SJCRH30 (cell line): ENCODE measurements at regions not wholly inside any gene's neighbourhood (a gene's known extent, or its start where the extent isn't known, plus 50 kb on each side); places are given as distances from the start of the nearest gene placed in this dataset.

ENCODE experiments used
- DNase-seq, 2 experiments: peaks; one replicate each; pipeline ENCODE4 v3.0.0-alpha.2; 2015 to 2020
- H3K27ac ChIP-seq: fragments of 250-450 bp; sonication (Bioruptor Pico); 2 replicates; pipeline ENCODE4 v1.5.1; 2020; ENCODE audit warnings: mild to moderate bottlenecking, moderate library complexity
- H3K27me3 ChIP-seq: fragments of 250-450 bp; sonication (Bioruptor Pico); 2 replicates; pipeline ENCODE4 v1.5.1; 2020; ENCODE audit warnings: mild to moderate bottlenecking, moderate library complexity
- H3K36me3 ChIP-seq: fragments of 250-450 bp; sonication (Bioruptor Pico); 2 replicates; pipeline ENCODE4 v1.5.1; 2020; ENCODE audit warnings: mild to moderate bottlenecking, moderate library complexity
- H3K4me1 ChIP-seq: fragments of 250-450 bp; sonication (Bioruptor Pico); 2 replicates; pipeline ENCODE4 v1.5.1; 2020; ENCODE audit warnings: mild to moderate bottlenecking, moderate library complexity
- H3K4me3 ChIP-seq: fragments of 250-450 bp; sonication (Bioruptor Pico); 2 replicates; pipeline ENCODE4 v1.5.1; 2020; ENCODE audit warnings: mild to moderate bottlenecking, moderate library complexity
- H3K9me3 ChIP-seq: fragments of 250-450 bp; sonication (Bioruptor Pico); replicated peaks from 2 replicates; pipeline ENCODE4 v1.5.1; 2020; ENCODE audit warnings: mild to moderate bottlenecking, moderate library complexity

DNA sequence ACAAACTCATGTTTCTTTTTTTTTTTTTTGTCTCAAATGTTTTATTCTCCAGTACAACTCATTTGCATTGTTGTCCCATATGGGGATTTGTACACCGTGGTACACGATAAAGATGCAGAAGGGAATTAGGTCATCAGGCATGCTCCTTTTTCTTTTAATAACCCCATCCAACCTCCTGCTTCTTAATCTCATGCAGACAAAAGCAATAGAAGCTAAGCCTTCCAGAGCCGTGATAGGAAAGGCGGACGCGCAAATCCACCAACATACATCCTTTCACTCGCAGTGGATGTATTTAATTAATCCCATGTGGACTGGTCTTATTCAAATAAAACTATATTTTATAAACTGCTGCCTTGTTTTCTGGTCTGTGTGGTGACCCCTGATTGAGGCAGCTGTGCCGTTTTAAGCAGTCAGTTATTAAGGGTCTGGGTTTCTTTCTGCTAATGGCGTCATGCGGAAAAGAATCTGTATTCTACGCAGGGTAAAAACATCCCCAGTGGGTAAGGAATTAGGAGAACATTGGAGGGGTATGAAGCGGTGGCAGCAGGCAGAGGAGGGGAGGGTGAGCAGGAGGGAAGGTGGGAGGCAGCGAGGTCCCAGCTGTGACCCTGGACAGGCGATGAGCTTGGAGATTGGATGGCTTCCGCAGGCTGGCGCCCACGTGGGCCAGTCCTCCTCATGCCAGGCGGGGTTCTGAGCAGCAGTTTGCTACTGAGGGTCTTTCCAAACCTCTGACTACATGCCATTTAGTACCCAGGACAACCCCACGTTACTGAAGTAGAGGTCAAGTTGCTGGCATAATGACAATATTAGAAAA is 172.8 kb downstream of the LINC00237 start:
- H3K9me3 ChIP-seq: no peaks in the 10 kb centered on the region

DNA sequence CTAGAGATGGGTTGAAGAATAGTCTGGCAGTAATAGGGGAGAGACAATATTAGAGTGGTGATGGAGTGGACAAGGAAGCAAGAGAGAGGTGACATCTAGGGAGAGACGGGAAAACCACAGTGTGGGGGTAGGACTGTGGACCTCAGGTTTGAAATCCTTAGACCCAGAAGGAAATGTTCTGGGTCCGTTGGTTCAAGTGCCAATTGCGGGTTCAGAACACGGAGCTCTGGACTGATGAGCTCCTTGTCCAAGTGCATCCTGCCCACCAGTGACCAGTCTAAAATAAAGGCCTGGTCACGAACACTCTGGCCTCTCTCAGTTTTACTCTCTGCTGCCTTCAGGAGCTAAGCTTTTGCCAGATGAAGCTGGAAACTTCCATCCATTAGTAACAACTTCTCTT is 174.0 kb downstream of the LINC00237 start:
- Histone ChIP-seq H3K27me3 (no peaks in the 10 kb centered on the region), H3K4me1 (no peaks in the 10 kb centered on the region), H3K4me3 (no peak overlapping the region), H3K9me3 (no peaks in the 10 kb centered on the region), H3K27ac (no peak overlapping the region), H3K36me3 (no peaks in the 10 kb centered on the region)
- DNase-seq: no peak

More for the DNA sequence above, 172.8 kb downstream of the LINC00237 start:
- H3K4me3 ChIP-seq: no peak overlapping the region
- H3K27ac ChIP-seq: no peak overlapping the region
- no peaks in the 10 kb centered on the region for H3K4me1 ChIP-seq
- no peaks in the 10 kb centered on the region for H3K27me3 ChIP-seq
- no peaks in the 10 kb centered on the region for H3K36me3 ChIP-seq
- no peak for DNase-seq

GRCh38 chr20:20931632-20932031 is 174.5 kb downstream of the LINC00237 start:
- no peak overlapping the region for H3K27ac ChIP-seq
- no peaks in the 10 kb centered on the region for H3K4me1 ChIP-seq
- H3K36me3 ChIP-seq: no peaks in the 10 kb centered on the region
- no peaks in the 10 kb centered on the region for H3K9me3 ChIP-seq
- DNase-seq: no peak
- H3K4me3 ChIP-seq: no peak overlapping the region
- H3K27me3 ChIP-seq: no peaks in the 10 kb centered on the region

- Histone ChIP-seq H3K4me1 (no peaks in the 10 kb centered on the region), H3K27ac (no peak overlapping the region), H3K9me3 (no peaks in the 10 kb centered on the region), H3K36me3 (no peaks in the 10 kb centered on the region), H3K4me3 (no peak overlapping the region), H3K27me3 (no peaks in the 10 kb centered on the region)
- no peak for DNase-seq
These were observed 175.1 kb downstream of the LINC00237 start for GRCh38 chr20:20931024-20931423.

DNA sequence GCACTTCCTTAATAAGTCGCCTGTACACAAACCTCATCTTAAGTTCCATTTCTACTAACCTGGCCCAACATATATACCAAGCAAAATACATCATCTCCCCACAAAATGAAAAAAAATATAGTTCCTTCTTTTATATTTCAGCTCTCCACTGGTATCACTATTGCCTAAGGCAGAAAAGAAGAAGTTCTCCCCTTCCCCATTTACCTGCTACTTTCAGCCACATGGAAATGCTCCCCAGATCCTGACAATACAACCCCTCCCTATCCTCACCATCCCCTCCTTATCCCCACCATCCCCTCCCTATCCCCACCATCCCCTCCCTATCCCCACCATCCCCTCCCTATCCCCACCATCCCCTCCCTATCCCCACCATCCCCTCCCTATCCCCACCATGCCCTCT is 175.7 kb downstream of the LINC00237 start:
- no peaks in the 10 kb centered on the region for H3K4me1 ChIP-seq
- DNase-seq: no peak
- H3K9me3 ChIP-seq: no peaks in the 10 kb centered on the region
- no peak overlapping the region for H3K4me3 ChIP-seq
- no peaks in the 10 kb centered on the region for H3K36me3 ChIP-seq
- H3K27me3 ChIP-seq: no peaks in the 10 kb centered on the region
- H3K27ac ChIP-seq: no peak overlapping the region

GRCh38 chr20:20929341-20929740 is 176.8 kb downstream of the LINC00237 start:
- no peak for DNase-seq
- H3K27ac ChIP-seq: no peak overlapping the region
- no peak overlapping the region for H3K4me3 ChIP-seq
- no peaks in the 10 kb centered on the region for H3K9me3 ChIP-seq
- no peaks in the 10 kb centered on the region for H3K36me3 ChIP-seq
- H3K27me3 ChIP-seq: no peaks in the 10 kb centered on the region
- H3K4me1 ChIP-seq: no peaks in the 10 kb centered on the region

DNA sequence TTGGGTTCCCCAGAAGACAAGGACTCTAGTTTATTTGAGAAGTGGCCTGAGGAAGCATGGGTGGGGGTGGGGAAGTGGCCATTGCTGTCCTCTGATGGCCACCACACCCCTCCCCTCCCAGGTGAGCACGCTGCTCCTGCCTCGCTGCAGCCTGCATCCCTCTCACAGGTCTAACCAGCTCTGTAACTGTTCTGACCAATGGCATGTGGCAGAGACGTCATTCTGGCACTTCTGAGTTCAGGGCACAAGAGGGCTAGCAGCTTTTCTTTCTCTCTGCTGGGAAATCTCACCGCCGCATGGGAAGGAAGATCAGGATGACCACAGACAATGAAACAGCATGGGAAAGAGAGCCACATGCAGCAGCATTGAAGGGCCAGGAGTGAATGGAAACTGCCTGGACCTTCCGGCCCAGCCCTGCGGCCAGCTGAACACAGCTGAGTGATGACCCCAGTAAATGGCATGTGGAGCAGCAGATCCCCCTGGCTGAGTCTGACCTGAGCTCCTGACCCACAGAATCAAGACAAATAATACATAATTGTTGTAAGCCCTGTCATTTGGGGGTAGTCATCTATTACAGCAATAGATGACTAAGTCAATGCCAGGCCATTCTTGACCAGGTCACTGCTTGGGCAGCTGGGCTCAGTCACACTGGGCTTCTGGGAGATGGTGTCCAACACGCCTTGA is 179.8 kb downstream of the LINC00237 start:
- no peaks in the 10 kb centered on the region for H3K27me3 ChIP-seq
- H3K4me3 ChIP-seq: no peak overlapping the region
- H3K27ac ChIP-seq: no peak overlapping the region
- no peaks in the 10 kb centered on the region for H3K36me3 ChIP-seq
- H3K4me1 ChIP-seq: no peaks in the 10 kb centered on the region
- no peak for DNase-seq
- H3K9me3 ChIP-seq: no peaks in the 10 kb centered on the region

DNA sequence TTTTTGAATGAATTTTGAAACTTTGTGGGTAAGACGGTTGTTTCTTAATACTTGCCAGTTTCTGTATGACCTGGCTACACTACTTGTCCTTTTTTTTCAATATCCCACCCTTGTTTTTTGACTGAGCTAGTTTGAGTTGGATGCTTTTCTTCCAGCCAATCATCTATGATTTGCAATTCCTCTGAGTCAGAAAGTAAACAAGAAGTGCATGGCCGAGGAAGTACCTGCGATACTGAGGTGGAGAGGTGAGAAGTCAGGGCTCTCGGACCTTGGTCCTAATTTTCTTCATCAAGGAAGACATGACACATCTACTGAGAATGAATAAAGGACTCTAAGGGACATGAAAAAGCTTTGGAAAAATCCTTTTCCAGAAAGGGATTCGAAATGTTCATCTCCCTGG is 185.7 kb downstream of the LINC00237 start:
- H3K27me3 ChIP-seq: no peaks in the 10 kb centered on the region

GRCh38 chr20:20915844-20916243 is 190.3 kb downstream of the LINC00237 start:
- Histone ChIP-seq H3K4me3 (no peak overlapping the region), H3K27ac (no peak overlapping the region), H3K27me3 (no peaks in the 10 kb centered on the region; the same call in 1 of the 2 replicates), H3K4me1 (no peaks in the 10 kb centered on the region), H3K36me3 (no peaks in the 10 kb centered on the region; the same call in 1 of the 2 replicates), H3K9me3 (0 out of 2 replicates have a peak, but pooled peaks cover 7% of the 10 kb centered on the region)
- no peak for DNase-seq

More for the DNA sequence above, 185.7 kb downstream of the LINC00237 start:
- Histone ChIP-seq H3K27ac (no peak overlapping the region), H3K36me3 (no peaks in the 10 kb centered on the region; the same call in 1 of the 2 replicates), H3K4me3 (no peak overlapping the region), H3K9me3 (0 out of 2 replicates have a peak, but pooled peaks cover 7% of the 10 kb centered on the region), H3K4me1 (no peaks in the 10 kb centered on the region)
- DNase-seq: no peak

GRCh38 chr20:20904501-20904831 is 192.0 kb upstream of the RALGAPA2 start:
- Histone ChIP-seq H3K4me1 (no peaks in the 10 kb centered on the region), H3K9me3 (no peaks in the 10 kb centered on the region; the same call in 1 of the 2 replicates), H3K27ac (no peak overlapping the region), H3K36me3 (no peaks in the 10 kb centered on the region), H3K27me3 (no peaks in the 10 kb centered on the region), H3K4me3 (no peak overlapping the region)
- no peak for DNase-seq

DNA sequence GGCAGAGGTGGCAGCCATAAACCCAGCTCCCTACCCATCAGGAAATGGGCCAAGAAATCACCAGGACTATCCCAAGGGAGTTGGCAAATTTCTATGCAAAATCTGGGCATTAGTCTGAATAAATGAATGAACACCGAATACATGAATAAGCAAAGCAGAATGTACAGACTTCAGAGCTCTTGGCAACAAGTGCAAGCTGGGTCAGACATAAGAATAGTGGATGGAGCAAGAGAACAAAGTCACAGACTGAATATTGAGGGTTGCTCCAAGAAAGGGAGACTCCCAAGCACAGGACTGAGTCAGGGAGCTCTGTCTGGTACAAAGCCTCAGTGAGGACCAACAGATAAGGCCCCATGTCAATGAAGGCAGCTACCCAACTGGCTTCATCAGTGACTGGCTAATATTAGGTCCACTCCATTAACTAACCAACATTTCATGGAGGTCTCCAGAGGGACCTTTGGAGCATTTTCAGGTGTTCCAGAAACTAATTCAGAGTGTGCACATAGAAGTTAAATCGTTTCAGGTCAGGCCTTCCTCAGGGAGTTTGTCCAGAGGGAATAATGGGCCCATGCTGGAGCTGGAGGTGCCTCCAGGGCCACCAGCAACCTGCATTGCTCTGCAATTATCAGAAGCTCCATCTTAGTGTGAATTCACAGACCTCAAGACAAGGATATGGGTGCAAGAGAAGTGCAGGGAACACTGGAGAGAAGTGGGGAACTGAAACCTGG is 191.5 kb upstream of the RALGAPA2 start:
- no peak for DNase-seq
- Histone ChIP-seq H3K4me1 (no peaks in the 10 kb centered on the region), H3K4me3 (no peak overlapping the region), H3K36me3 (no peaks in the 10 kb centered on the region), H3K27me3 (no peaks in the 10 kb centered on the region), H3K27ac (no peak overlapping the region), H3K9me3 (no peaks in the 10 kb centered on the region; the same call in 1 of the 2 replicates)

DNA sequence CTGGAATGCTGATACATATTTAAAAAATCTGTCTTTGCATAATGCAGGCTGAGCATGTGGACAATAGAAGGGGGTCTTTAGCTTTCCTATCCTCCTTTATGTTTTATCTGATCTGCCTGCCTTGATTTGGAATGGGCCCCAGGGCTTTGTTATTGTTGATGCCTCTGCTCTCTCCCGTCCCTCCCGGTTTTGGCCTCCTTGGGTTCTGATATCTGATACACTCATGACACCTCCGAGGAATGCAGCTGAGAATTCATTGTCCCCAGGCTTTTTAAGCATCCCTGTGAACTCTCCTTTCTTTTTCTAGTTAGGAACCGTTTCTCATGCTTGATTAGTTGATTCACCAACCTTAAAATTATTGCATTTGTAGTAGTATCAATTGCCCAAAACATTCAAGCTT is 185.5 kb upstream of the RALGAPA2 start:
- Histone ChIP-seq H3K36me3 (no peaks in the 10 kb centered on the region), H3K27ac (no peak overlapping the region), H3K9me3 (no peaks in the 10 kb centered on the region), H3K4me1 (peaks cover 35% of the 10 kb centered on the region), H3K27me3 (no peaks in the 10 kb centered on the region), H3K4me3 (no peak overlapping the region)
- DNase-seq: peak; percentile 41 to 56

DNA sequence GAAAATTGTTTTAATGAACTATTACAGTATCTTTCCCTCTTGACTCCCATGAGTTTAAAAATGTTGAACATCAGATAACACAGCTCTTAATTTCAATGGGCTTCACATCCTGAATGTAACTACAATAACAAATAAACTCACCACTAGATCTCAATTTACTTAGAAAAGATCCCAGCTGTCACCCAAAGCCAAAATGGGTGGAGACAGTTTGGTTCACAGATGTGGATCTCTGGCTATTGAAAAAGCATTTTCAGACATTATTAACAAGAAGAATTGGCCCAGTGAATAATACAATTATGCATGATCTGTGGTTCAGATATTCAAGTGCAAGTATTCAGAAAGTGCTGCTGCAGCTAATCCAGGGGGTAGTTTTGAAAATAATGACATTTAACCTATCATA is 184.7 kb upstream of the RALGAPA2 start:
- peaks cover 43% of the 10 kb centered on the region for H3K4me1 ChIP-seq
- no peaks in the 10 kb centered on the region for H3K9me3 ChIP-seq
- H3K4me3 ChIP-seq: no peak overlapping the region
- peak; percentile 38 to 69 for DNase-seq
- H3K27me3 ChIP-seq: no peaks in the 10 kb centered on the region
- no peak overlapping the region for H3K27ac ChIP-seq
- H3K36me3 ChIP-seq: no peaks in the 10 kb centered on the region

GRCh38 chr20:20896606-20897005 is 184.2 kb upstream of the RALGAPA2 start:
- H3K4me3 ChIP-seq: no peak overlapping the region
- no peak overlapping the region for H3K27ac ChIP-seq
- no peaks in the 10 kb centered on the region for H3K9me3 ChIP-seq
- H3K4me1 ChIP-seq: peaks cover 46% of the 10 kb centered on the region
- no peak for DNase-seq
- H3K27me3 ChIP-seq: no peaks in the 10 kb centered on the region
- H3K36me3 ChIP-seq: no peaks in the 10 kb centered on the region

- no peaks in the 10 kb centered on the region for H3K36me3 ChIP-seq
- no peak overlapping the region for H3K27ac ChIP-seq
- no peak overlapping the region for H3K4me3 ChIP-seq
- no peak for DNase-seq
- no peaks in the 10 kb centered on the region for H3K27me3 ChIP-seq
- H3K9me3 ChIP-seq: no peaks in the 10 kb centered on the region
- H3K4me1 ChIP-seq: peaks cover 46% of the 10 kb centered on the region
These were observed 183.1 kb upstream of the RALGAPA2 start for GRCh38 chr20:20895537-20895936.
